CD8-positive, alpha-beta memory T cell (primary cell): ENCODE measurements at regions not wholly inside any gene's neighbourhood (a gene's known extent, or its start where the extent isn't known, plus 50 kb on each side); places are given as distances from the start of the nearest gene placed in this dataset.
"Not testable (repeated sequence)": the region's sequence is repeated elsewhere in the genome, so short reads cannot be mapped to it uniquely, and the experiment has no call there.

ENCODE experiments used
- CTCF ChIA-PET: fragments of 350-600 bp; sonication (Branson Sonifier 250); formaldehyde crosslinking; loops from one replicate; lab custom pipeline; 2021; ENCODE audit warnings: antibody characterized with exemption; lab: Charles Lee
- POLR2A ChIA-PET: fragments of 350-600 bp; sonication (Branson Sonifier 250); formaldehyde crosslinking; loops from one replicate; lab custom pipeline; 2021; ENCODE audit warnings: antibody characterized with exemption; lab: Charles Lee
- DNase-seq, 5 donors: peaks; one replicate each; pipeline versions ENCODE4 v3.0.0 to v3.0.0-alpha.2; 2020 to 2022; ENCODE audit warnings: mixed read lengths in 1 of 5
- H3K27ac ChIP-seq: one replicate; pipeline ENCODE4 v1.7.0; 2013; ENCODE audit warnings: low read depth, mild to moderate bottlenecking, low read length, moderate library complexity
- H3K27me3 ChIP-seq: 2 replicates; pipeline ENCODE4 v1.7.0; 2013; ENCODE audit warnings: low read length, mild to moderate bottlenecking; ENCODE audit not compliant: insufficient read depth, poor library complexity, severe bottlenecking
- H3K36me3 ChIP-seq: 2 replicates; pipeline ENCODE4 v1.7.0; 2013; ENCODE audit warnings: mild to moderate bottlenecking, low read length, moderate library complexity; ENCODE audit not compliant: insufficient read depth
- H3K4me1 ChIP-seq: 2 replicates; pipeline ENCODE4 v1.7.0; 2013; ENCODE audit warnings: mild to moderate bottlenecking, low read length, moderate library complexity; ENCODE audit not compliant: insufficient read depth
- H3K4me3 ChIP-seq: 2 replicates; pipeline ENCODE4 v1.7.0; 2013; ENCODE audit warnings: mild to moderate bottlenecking, low read length
- H3K9me3 ChIP-seq: 2 replicates; pipeline ENCODE4 v1.7.0; 2013; ENCODE audit warnings: mild to moderate bottlenecking, low read length
- H3K27ac Mint-ChIP-seq, 8 donors: one replicate each; pipeline ENCODE4 v1.8.0; 2020 to 2021; ENCODE audit warnings: mixed read lengths in 8 of 8, mild to moderate bottlenecking in 6 of 8, inconsistent platforms in 3 of 8, moderate library complexity in 3 of 8
- H3K27me3 Mint-ChIP-seq, 2 donors: one replicate each; pipeline ENCODE4 v1.8.0; 2020 to 2021; ENCODE audit warnings: mixed read lengths in 2 of 2, mild to moderate bottlenecking in 1 of 2, moderate library complexity in 1 of 2
- H3K36me3 Mint-ChIP-seq, 3 donors: one replicate each; pipeline ENCODE4 v1.8.0; 2020 to 2021; ENCODE audit warnings: mixed read lengths in 3 of 3, inconsistent platforms in 1 of 3, mild to moderate bottlenecking in 1 of 3
- H3K4me1 Mint-ChIP-seq, 3 donors: one replicate each; pipeline ENCODE4 v1.8.0; 2020 to 2021; ENCODE audit warnings: mixed read lengths in 3 of 3, inconsistent platforms in 1 of 3, mild to moderate bottlenecking in 1 of 3
- H3K4me3 Mint-ChIP-seq, 7 donors: one replicate each; pipeline ENCODE4 v1.8.0; 2020 to 2021; ENCODE audit warnings: mixed read lengths in 7 of 7, mild to moderate bottlenecking in 6 of 7, moderate library complexity in 4 of 7, inconsistent platforms in 2 of 7
- H3K9me3 Mint-ChIP-seq, 5 donors: one replicate each; pipeline ENCODE4 v1.8.0; 2020 to 2022; ENCODE audit warnings: mixed read lengths in 5 of 5, mild to moderate bottlenecking in 3 of 5, moderate library complexity in 2 of 5, inconsistent platforms in 1 of 5

DNA sequence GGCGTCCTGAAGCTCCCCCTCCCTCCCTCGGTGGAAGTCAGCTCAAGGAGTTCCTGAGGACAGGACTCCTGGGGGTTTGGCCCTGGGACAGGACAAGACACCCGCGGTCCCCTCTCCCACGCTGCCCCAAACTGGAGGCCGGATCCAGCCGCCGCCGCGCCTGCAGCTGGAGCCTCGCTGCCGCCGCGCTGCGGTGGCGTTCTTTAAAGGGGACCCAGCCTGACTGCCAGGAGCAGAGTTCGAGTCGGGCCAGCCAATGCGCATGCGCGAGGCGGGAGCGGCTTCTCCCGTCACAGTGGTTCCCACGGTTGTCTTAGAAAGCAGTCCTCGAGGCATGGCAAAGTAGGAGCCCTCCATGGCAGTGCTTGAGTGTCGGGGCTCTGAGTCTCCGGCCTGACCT, 362.7 kb upstream of the ZNF337 start:
- H3K36me3 Mint-ChIP-seq, H3K27ac Mint-ChIP-seq, H3K27me3 Mint-ChIP-seq, H3K9me3 Mint-ChIP-seq, H3K9me3 ChIP-seq, H3K27ac ChIP-seq, DNase-seq, H3K36me3 ChIP-seq, H3K4me3 Mint-ChIP-seq, H3K4me1 Mint-ChIP-seq, POLR2A ChIA-PET, H3K27me3 ChIP-seq, H3K4me1 ChIP-seq, H3K4me3 ChIP-seq, CTCF ChIA-PET: not testable (repeated sequence)

DNA sequence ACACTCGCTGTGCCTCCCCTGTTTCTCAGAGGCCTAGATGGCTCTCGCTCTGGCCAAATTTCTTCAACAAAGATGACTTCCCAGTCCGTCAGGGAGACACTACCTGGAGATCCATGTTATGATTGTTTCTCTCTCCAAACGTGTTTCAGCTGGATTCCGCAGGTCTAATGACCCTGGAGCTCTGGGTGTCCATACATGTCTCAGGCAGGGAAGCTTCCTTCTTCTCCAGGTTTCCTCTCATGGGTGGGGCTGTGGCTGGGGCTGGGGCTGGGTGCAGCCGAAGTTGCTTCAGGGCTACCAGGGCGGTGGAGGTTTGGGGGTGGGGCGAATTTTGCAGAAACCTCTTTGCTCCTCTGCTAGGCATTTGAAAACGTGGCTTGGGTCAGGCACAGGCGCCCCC, 361.8 kb upstream of the ZNF337 start:
- H3K36me3 Mint-ChIP-seq, H3K27me3 ChIP-seq, DNase-seq, CTCF ChIA-PET, H3K4me1 ChIP-seq, POLR2A ChIA-PET, H3K9me3 Mint-ChIP-seq, H3K4me1 Mint-ChIP-seq, H3K27ac Mint-ChIP-seq, H3K36me3 ChIP-seq, H3K4me3 ChIP-seq, H3K27ac ChIP-seq, H3K4me3 Mint-ChIP-seq, H3K9me3 ChIP-seq, H3K27me3 Mint-ChIP-seq: not testable (repeated sequence)

DNA sequence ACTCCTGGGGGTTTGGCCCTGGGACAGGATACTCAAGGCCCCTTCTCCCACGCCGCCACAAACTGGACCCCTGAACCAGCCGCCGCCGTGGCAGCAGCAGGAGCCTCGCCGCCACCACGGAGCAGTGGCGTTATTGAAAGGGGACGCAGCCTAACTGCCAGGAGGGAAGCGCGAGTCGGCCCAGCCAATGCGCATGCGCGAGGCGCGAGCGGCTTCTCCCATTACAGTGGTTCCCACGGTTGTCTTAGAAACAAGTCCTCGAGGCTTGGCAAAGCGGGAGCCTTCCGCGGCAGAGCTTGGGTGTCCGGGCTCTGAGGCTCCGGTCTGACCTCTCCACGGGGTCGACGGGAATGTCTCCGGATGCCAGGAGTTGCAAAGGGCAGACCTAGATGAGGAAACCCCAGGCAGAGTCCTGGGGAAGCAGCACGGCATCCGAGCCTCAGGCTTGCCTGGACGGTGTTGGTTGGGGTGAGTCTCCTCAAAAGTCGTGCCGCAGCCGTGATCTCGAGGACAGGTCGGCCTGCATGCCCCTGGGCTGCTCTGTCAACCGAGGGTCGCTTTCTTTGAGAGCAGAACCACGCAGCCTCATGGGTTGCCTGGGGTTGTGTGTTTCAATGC, 360.6 kb upstream of the ZNF337 start:
- H3K27me3 ChIP-seq, H3K36me3 ChIP-seq, H3K4me3 Mint-ChIP-seq, POLR2A ChIA-PET, CTCF ChIA-PET, H3K27me3 Mint-ChIP-seq, H3K36me3 Mint-ChIP-seq, H3K4me1 Mint-ChIP-seq, H3K4me1 ChIP-seq, H3K4me3 ChIP-seq, H3K9me3 Mint-ChIP-seq, H3K27ac ChIP-seq, H3K9me3 ChIP-seq, H3K27ac Mint-ChIP-seq, DNase-seq: not testable (repeated sequence)

DNA sequence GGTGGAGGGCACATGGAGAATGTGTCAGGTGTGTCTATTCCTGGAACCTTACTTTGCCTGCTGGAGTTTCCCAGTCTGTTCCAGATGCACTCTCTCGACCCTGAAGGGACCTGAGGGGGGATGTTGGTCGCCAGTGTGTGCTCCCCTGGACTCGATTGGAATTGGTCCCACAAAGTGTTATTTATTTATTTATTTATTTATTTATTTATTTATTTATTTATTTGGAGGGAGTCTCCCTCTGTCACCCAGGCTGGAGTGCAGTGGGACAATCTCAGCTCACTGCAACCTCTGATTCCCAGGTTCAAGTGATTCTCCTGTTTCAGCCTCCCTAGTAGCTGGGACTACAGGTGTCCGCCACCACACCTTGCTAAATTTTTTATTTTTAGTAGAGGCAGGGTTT, 329.1 kb upstream of the ZNF337 start:
- H3K27ac ChIP-seq, H3K27me3 Mint-ChIP-seq, H3K36me3 Mint-ChIP-seq, H3K4me3 ChIP-seq, H3K27me3 ChIP-seq, H3K36me3 ChIP-seq, POLR2A ChIA-PET, H3K4me3 Mint-ChIP-seq, H3K9me3 ChIP-seq, H3K4me1 ChIP-seq, H3K9me3 Mint-ChIP-seq, DNase-seq, H3K4me1 Mint-ChIP-seq, CTCF ChIA-PET, H3K27ac Mint-ChIP-seq: not testable (repeated sequence)

DNA sequence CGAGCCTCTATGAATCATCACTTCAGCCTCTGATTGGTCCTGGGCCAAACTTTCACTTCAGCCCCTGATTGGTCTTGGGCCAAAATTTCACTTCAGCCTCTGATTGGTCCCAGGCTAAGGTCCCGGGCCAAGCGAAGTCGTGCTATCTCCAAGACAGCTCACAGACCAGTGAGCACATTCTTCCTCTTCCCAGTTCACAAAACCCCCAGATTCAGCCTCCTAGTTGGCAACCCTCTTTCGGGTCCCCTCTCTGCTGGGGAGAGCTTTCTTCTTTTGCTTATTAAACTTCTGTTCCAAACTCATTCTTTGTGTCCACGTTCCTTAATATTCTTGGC, 314.3 kb upstream of the ZNF337 start:
- H3K4me3 Mint-ChIP-seq, CTCF ChIA-PET, H3K27ac Mint-ChIP-seq: not testable (repeated sequence)

DNA sequence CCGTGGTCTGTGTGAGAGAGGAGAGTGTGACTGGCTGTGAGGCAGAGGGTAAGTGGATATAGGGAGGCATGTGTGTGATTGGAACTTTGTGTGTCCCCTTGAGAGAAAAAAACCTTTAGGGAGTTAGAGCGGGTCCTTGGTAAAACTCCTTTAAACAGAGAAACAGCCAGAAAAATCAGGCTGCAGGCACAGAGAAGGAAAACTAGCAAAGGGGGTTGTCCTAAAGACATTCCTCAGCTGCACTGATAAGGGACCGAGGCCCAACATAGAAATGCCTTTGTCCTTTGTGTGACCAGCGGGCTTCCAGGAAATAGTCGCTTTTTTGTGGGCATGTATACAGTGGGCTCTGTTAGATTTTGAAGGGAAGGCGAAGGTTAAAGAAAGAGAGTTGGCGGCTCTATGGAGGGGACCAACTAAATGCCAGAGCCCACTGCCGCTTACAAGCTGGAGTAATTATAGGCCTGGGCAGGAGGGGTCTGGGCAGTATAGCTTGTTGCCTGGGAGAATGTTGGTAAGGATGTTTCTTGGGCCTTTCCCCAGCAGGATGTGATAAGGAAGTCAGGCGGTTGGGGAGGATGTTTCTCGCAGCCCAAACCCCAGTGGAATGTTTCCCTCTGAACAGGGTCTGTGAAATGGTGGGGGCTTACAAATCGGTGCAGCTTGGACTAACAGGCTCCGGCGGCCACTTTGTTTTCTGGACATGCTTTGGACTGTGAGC, 313.7 kb upstream of the ZNF337 start:
- H3K27me3 ChIP-seq, H3K27me3 Mint-ChIP-seq, H3K36me3 Mint-ChIP-seq, DNase-seq, H3K36me3 ChIP-seq, POLR2A ChIA-PET, H3K9me3 Mint-ChIP-seq, CTCF ChIA-PET, H3K4me1 ChIP-seq, H3K9me3 ChIP-seq: not testable (repeated sequence)
- peak overlapping the region; percentile 84 to 99 (median 92) for H3K4me3 Mint-ChIP-seq
- peak overlapping the region; percentile 49 to 96 (median 84) for H3K27ac Mint-ChIP-seq
- peaks cover 9 to 10% (median 10%) of the 10 kb centered on the region in 3 donors for H3K4me1 Mint-ChIP-seq
- peak overlapping the region; percentile 49 for H3K4me3 ChIP-seq
- H3K27ac ChIP-seq = peak overlapping the region; percentile 31

More for the DNA sequence above, 314.3 kb upstream of the ZNF337 start:
- H3K27me3 ChIP-seq, H3K9me3 ChIP-seq, H3K4me3 ChIP-seq, H3K27me3 Mint-ChIP-seq, H3K27ac ChIP-seq, H3K36me3 Mint-ChIP-seq, POLR2A ChIA-PET, DNase-seq, H3K4me1 ChIP-seq, H3K36me3 ChIP-seq, H3K9me3 Mint-ChIP-seq: not testable (repeated sequence)
- peaks cover 9 to 10% (median 10%) of the 10 kb centered on the region in 3 donors for H3K4me1 Mint-ChIP-seq

DNA sequence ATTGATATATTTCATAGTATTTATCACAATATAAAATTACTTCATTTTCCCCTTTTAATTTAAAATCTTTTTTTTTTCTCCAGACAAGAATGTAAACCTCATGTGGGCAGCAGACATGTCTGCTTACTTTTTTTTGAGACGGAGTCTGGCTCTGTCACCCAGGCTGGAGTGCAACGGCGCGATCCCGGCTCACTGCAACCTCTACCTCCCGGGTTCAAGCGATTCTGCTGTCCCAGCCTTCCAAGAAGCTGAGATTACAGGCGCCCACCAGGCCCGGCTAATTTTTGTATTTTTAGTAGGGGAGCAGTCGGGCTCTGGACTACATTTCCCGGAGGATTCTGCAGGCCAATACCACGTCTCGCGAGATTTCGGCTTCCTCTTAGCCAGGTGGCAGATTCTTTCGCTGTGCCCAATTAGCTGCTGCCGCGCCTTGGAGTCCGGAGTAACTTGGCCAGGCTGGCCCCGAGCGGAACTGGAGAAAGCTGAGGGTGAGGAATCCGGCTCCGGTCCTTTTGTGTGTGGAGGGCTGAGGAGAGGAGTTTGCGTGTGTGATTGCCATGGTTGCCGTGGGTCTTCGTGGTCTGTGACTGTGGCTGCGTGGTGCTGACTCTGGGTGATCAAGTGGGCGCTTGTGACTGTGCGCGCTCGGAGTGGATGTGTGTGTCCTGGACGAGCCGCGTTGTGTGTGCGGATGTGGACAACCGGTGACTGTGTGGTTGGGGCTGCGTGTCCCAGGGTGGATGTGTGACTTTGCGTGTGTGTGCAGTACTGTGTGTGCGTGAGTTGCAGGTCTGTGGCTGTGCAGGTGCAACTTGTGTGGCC, 313.0 kb upstream of the ZNF337 start:
- peaks cover 9 to 10% (median 10%) of the 10 kb centered on the region in 3 donors for H3K4me1 Mint-ChIP-seq
- CTCF ChIA-PET, H3K36me3 ChIP-seq, H3K9me3 Mint-ChIP-seq, H3K27me3 ChIP-seq, H3K36me3 Mint-ChIP-seq, H3K27me3 Mint-ChIP-seq, H3K9me3 ChIP-seq, POLR2A ChIA-PET, H3K4me1 ChIP-seq: not testable (repeated sequence)
- peak overlapping the region in 7 of 8 donors; percentile 49 to 96 (median 83) for H3K27ac Mint-ChIP-seq
- Histone ChIP-seq H3K4me3 (peak overlapping the region; percentile 49), H3K27ac (peak overlapping the region; percentile 31)
- H3K4me3 Mint-ChIP-seq = peak overlapping the region; percentile 84 to 99 (median 92)
- DNase-seq = peak in 4 of 5 donors; percentile 9 to 66 (median 50)

DNA sequence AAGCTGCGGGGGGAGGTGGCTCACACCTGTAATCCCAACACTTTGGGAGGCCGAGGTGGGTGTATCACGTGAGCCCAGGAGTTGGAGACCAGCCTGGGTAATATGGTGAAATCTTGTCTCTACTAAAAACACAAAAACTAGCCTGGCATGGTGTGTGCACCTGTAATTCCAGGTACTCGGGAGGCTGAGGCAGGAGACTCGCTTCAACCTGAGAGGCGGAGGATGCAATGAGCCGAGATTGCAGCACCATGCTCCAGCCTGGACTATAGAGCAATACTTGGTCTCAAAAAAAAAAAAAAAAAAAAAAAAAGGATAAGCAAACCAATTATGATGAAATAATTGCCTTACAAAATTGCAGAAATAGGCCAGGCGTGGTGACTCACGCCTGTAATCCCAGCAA, 311.4 kb upstream of the ZNF337 start:
- H3K9me3 ChIP-seq, H3K9me3 Mint-ChIP-seq, H3K27ac Mint-ChIP-seq, CTCF ChIA-PET, H3K27ac ChIP-seq, H3K36me3 Mint-ChIP-seq, H3K4me1 ChIP-seq, POLR2A ChIA-PET, H3K4me3 ChIP-seq, H3K27me3 Mint-ChIP-seq, H3K36me3 ChIP-seq, H3K27me3 ChIP-seq, DNase-seq: not testable (repeated sequence)
- H3K4me1 Mint-ChIP-seq = peaks cover 9 to 10% (median 10%) of the 10 kb centered on the region in 3 donors
- peak overlapping the region in 1 of 7 donors; percentile 36 for H3K4me3 Mint-ChIP-seq
